Retina (tissue), 1 donor: ENCODE measurements at regions not wholly inside any gene's neighbourhood (a gene's known extent, or its start where the extent isn't known, plus 50 kb on each side); places are given as distances from the start of the nearest gene placed in this dataset.

ENCODE experiments used
- DNase-seq: peaks from one replicate; pipeline ENCODE4 v3.0.0-alpha.2; 2016

GRCh38 chr9:79116041-79116440, 455.7 kb upstream of the TLE4 start:
- DNase-seq = no peak

DNA sequence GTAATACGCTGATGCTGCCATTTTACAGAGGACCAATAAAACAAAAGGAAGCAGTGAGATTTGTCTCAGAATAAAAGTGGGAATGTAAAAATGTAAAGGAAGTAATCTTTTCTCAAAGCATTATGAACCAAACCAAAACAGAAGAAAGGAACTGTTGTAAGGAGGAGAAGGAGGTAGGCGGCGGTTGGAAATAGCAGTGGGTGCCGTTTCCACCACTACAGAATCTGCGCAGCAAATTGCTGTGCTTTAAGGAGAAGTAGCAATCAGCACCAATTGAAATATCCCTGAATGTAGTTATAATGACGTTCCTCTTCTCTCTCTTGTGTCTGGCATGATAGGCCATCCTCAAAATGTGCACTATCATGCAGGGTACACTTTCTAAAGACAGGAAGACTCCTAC, 455.1 kb upstream of the TLE4 start:
- DNase-seq = no peak

GRCh38 chr9:79120533-79120932, 451.2 kb upstream of the TLE4 start:
- no peak for DNase-seq

DNA sequence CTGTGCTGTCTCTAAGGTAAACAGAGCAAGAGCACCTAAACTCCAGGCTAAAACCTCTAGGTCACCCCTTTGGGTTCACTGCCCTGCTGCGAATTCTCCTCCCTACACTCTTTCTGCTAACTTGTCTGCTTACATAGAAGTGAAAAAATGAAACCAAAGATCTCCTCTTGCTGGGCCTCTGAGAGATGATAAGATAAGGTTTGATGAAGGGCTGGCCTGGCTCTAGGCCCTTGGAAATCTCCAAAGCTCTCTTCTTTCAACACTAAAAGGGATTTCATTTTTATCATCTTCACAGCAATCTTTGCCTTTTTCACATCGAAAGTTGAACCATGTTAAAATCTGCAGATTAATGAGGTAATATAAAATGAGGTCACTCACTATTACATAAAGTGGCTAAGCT, 450.8 kb upstream of the TLE4 start:
- DNase-seq = no peak

- DNase-seq = no peak
Measured at GRCh38 chr9:79123415-79123814, 448.4 kb upstream of the TLE4 start.

DNA sequence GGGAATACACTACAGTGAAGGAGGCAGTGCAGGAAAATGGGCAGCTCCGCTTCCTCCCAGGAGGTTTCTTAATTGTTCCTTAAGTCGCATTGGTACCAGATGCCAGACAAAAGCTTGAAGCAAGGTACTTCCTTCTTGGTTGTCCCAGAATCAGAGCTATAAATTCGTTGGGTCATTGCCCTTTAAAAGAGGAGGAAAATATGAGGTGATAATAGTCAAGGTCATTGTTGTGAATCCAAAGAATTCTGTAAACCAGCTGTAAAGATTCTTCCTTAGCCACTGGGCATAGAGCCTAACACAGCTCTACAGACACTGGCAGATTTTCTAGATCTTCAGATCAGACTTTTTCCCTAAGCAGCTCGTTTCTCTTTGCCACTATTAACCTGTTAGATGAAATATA, 444.1 kb upstream of the TLE4 start:
- DNase-seq = no peak

DNA sequence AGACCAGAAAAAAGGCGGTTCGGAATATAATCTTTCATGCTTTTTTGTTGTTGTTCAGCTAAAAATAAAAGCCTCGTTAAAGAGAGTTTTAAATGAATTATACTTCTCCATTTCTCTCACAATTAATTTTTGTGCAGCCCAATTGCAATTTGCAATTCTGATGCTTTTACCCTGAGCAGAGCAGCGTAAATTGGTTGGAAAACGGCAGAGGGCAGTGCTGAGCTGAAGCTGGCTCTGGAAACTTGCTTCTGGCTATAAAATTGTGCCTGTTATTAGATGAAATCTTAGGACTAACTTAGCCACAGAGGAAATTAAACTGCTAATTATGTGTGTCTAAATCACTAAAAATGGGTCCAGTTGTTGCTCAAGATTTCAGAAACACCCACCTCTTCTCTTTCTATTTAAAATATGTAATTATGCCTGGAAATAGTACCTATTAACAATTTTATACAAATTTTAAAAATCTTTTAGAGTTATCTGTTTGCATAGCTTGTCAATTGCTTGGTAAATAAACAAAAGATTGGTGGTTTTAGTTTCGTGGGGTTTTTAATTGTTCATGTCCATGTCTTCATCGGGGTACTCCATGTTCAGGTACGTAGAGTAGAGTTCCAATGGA, 441.8 kb upstream of the TLE4 start:
- DNase-seq = peak; percentile 76

DNA sequence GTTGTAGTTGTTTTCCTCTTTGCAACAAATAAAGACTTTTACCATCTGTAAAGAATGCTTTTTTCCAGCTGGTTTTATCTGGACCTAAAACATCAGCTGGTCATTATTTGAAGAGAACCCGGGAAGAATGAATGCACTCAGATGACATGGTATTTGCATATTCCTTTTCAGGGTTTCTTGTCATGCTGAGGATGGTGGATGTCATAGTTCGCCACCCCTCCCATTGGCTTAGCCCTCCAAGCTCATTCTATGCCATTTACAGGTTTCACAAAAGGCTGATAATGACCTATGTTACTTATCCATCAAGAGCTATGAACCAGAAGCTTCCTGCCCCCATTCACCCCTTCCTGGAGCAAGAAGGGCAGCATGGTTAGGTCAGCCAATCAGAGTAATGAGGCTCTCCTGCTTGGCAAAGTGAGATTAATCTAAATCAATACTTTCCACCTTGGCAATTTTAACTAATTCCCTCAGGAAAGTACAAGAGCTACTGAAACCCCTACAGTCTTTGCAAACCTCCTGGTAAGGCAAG, 440.5 kb upstream of the TLE4 start:
- DNase-seq = no peak

- DNase-seq = no peak
Measured at GRCh38 chr9:79131824-79132377, 439.9 kb upstream of the TLE4 start.

DNA sequence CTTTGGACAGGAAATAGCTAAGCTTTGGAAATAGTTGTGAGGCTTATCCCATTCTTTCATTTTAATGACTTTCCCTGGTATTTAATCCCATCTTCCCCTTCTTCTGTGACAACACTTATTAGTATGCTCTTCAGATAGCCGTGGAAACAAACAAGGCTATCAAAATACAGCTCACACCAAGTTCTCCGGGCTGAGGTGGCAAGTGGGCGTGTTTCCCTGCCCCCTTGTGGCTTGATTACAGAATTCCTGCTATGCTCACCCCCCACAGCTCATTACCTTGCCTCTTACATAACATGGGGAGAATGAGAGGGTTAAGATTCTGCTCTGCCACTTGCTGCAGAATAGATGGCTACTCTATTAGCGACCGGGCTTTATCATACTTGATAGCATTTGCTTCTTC, 437.1 kb upstream of the TLE4 start:
- no peak for DNase-seq

DNA sequence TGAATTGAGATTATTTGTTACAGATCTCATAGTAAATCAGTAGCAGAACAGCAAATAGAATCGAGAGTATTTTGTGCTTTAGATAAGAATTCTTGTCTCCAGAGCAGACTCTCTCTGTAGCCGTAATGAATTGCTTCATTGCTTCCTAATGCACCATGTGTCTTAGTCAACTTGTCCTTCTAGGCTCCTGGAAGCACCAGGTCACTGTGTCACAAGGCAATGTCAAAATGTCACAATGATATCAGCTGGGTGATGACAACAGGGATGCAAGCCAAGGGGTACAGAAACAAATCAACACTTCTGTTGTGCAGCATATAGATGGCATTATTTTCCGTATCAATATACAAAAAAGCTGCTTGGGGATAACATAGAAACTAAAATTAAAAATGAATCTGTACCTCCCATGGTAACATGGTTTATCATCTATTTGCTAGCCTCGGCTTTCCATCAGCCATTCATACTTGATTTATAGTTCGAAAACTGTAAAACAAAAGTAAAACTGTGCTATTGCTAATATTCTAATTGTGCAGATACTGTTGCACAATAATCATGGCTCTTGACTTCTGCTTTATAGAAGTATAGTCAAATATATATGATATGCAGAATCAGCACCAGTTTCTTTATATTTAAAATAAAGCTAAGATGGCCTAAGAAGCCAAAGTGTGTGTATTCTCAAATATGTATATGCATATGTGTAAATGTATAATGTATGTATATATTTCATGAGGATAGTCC, 435.9 kb upstream of the TLE4 start:
- no peak for DNase-seq

DNA sequence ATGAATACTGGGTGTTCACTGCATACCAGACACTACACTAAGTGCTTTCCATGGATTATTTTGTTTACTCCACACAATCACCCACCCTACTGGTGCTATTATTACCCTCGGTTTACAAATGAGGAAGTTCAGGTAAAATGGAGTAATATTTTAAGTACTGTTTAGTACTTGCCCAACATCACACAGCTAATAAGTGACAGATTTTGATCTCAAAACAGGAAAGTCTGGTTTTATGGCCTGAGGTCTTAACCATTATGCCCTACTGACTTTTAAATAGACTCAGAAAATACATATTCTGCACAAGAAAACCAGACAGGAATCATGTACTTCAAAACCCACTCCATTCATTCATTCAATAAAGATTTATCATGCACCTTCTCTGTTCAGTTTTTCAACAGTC, 431.0 kb upstream of the TLE4 start:
- DNase-seq = no peak

DNA sequence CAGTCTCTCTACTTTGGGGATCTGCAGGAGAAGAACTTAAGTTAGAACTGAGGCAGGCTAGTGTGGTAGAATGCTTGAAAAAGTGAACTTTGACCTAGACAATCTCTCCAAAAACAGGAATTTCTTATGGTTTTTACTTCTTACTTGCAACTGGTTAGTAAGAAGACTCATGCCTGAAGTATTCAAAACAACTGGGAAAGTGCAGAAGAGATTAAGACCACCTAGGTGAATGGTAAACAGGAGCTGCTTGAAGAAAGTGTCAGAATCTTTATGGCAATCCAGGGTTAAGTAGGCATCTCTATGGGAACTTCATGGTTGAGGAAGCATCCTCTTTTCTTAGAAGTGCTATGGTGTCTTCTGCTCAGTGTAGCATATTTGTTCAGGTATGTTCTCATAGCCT, 428.6 kb upstream of the TLE4 start:
- DNase-seq = no peak

GRCh38 chr9:79145442-79145841, 426.3 kb upstream of the TLE4 start:
- DNase-seq = no peak

- DNase-seq = no peak
Measured at GRCh38 chr9:79149585-79149984, 422.2 kb upstream of the TLE4 start.

DNA sequence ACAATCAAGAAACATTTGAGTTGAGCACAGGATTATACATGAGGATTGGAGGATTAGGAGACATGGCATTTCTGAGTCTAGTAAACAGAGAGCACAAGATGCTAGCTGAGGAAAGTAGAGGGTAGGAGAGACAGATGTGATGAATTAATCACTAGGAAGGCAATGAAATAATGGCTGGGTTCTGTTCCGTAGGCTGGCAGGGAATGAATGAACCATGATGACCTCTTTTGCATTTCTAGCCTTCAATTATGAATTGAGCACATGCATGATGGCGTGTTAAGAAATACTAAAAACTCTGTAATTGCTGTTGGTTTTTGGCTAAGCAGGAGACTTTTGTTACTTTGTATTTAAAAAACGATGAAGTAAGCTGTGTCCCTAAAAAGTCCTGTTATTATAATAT, 420.0 kb upstream of the TLE4 start:
- DNase-seq = no peak

- DNase-seq = no peak
Measured at GRCh38 chr9:79152306-79152705, 419.5 kb upstream of the TLE4 start.

DNA sequence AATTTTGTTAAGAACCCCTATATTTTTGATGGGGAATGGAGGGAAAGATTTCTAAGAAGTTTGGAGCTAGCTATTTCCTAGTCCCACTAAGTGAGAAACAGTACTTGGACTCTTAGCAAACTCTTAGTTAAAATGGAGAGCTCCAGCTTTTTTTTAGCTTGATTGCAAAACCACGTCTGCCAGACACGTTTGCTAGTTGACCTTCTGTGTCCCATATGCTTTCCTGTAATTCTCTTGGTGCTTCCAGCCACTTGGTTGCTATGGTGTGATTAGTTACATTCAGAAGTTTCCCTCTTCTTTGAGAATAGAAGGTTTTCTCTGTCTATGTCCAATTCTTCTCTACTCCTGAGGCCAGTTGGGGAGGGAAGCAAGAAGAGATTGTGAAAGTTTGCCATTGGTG, 417.0 kb upstream of the TLE4 start:
- no peak for DNase-seq

GRCh38 chr9:79155308-79155707, 416.5 kb upstream of the TLE4 start:
- DNase-seq = no peak

DNA sequence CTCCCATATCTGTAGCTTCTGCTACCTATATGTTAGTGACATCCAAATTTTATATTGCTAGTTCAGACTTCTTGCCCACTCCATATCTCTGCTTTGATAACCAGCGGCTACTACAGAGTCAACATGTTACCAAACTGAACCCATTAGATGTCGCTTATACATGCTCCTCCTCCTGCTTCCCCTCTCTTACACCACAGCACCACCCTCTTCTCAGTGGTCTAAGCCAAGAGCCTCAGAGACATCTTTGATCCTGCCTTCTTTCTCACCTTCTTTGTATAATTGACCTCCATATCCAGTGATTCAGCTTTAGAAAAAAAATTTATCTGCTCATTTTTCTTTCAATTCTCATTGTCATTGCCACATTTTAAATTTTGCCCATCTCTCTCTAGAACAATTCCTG, 408.2 kb upstream of the TLE4 start:
- DNase-seq = no peak

- DNase-seq = no peak
Measured at GRCh38 chr9:79164406-79164805, 407.4 kb upstream of the TLE4 start.

GRCh38 chr9:79165020-79165780, 406.6 kb upstream of the TLE4 start:
- no peak for DNase-seq

GRCh38 chr9:79166005-79166404, 405.8 kb upstream of the TLE4 start:
- DNase-seq = peak; percentile 4

DNA sequence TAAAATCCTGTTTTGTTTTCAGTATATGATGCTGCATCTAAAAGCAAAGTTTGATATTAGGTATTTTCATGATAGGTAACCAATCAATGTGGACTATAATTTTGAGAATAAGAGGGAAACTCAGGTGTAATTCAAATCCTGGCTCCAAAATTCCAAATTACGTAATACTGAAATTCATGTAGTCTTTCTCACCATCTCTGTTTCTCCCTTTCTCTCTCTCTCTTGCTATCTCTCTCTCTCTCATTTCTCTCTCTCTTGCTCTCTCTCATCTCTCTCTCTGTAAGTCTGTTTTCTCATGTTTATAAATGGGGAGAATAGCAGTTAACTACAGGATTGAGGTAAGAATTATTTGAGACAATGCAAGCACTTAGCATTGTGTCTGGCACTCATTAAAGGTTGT, 401.1 kb upstream of the TLE4 start:
- DNase-seq = no peak
